ENCODE measurements at regions not wholly inside any gene's neighbourhood (a gene's known extent, or its start where the extent isn't known, plus 50 kb on each side); places are given as distances from the start of the nearest gene placed in this dataset.
"Not testable (repeated sequence)": the region's sequence is repeated elsewhere in the genome, so short reads cannot be mapped to it uniquely, and the experiment has no call there.

DNA sequence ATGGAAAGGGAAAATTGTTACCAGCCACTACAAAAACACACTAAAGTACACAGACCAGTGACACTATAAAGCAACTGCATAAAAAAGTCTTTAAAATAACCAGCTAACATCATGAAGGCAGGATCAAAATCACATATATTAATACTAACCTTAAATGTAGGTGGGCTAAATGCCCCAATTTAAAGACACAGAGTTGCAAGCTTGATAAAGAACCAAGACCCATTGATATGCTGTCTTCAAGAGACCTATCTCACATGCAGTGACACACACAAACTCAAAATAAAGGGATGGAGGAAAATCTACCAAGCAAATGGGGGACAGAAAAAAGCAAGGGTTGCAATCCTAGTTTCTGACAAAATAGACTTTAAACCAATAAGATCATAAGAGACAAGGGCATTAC is 246.3 kb downstream of the SEC16B start:
- DNase-seq (ENCODE audit: low read depth), result no peak

DNA sequence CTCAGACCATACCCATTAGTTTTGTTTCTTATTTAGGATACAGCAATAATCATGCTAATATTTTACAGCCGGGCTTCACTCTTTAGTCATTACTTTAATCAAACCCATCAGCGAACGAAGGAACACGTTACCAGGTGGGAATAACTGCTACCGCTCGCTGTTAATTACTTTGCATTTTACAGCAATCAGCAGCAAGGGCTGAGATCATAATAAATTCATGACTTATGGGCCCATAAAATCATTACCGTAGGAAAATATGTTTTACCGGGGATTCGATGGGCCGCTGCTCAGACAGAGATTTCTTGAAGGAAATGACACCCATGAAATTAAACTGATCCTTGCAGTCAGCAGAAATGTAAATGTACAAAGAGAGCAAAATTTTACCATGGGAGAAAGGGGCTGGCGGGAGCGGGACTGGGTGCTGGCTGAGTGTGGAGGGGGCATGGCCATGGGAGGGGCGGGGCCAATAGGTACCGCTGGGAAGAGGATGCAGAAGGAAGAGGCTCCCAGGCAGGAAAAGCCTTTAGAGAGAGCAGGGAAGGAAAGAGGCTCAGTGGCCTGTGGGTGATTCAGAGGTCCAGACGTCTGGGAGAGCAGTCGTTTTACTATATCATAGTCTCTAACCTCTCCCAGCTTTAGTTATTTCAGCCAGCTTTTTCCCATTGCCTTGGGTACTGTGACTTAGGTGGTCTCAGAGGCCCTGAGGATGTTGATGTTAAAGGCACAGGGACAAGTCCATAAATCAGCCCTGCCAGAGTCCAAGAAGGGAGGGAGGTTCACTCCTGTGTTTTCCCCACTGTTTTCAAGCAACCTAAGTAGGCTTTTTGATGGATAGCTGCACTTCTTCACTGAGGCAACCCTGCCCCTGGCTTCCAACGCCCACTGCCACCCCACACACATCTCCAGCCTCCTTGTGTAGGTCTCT is 258.9 kb downstream of the SEC16B start:
- no peak for DNase-seq (ENCODE audit: low read depth)

DNA sequence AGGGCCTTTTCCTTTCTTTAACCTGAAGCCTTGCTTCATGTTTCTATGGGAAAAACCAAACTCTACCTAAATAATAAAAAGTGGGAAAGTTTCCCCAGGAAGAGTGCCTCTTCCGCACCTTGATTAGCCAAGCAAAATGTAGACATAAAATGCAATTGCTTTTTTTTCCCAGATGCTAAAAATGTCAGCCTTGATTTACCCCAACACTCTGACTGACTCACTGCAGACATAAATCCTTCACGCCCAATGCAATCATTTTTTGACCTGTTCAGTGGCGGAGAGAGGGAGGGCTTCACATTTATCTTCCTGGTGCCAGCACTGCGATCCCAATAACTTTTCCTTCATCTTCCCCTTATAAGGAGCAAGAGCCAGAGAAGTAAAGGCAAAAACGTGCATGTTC is 261.5 kb downstream of the SEC16B start:
- DNase-seq (ENCODE audit: low read depth), result no peak

DNA sequence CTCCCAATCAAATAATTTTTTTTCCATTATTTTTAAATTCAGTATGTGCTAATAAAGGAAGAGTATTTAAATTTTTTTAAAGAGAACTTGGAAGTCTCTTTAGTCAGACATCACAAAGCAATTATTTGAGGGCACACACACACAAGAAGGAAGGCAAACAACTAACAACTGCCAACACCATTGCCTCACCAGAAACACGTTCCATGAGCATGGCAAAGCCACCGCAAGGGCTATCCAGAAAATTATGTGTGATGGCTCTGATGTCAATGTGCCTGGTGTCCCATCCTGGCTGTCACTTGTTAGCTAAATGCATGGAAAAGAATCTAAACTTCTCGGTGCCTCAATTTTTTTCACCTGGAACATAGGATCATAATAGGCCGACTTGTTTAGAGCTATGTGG is 262.9 kb downstream of the SEC16B start:
- DNase-seq (ENCODE audit: low read depth), result no peak

DNA sequence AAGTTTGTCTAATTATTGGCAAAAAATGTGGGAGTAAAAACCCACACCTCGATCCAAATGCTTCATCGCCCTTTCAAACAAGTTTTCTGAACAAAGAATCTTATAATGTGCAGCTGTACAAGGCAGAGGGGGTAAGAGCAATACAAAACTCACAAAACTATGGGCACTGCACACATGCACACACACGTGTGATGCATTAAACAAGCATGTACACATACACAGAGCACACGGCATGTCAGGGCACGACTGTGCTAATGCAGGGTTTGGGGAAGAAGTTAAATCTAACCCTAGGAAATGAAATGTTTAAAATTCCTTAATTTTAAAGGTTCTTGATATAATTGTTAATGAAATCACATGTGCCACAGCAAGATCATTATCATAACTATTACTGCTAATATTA is 264.0 kb downstream of the SEC16B start:
- DNase-seq (ENCODE audit: low read depth), result no peak

DNA sequence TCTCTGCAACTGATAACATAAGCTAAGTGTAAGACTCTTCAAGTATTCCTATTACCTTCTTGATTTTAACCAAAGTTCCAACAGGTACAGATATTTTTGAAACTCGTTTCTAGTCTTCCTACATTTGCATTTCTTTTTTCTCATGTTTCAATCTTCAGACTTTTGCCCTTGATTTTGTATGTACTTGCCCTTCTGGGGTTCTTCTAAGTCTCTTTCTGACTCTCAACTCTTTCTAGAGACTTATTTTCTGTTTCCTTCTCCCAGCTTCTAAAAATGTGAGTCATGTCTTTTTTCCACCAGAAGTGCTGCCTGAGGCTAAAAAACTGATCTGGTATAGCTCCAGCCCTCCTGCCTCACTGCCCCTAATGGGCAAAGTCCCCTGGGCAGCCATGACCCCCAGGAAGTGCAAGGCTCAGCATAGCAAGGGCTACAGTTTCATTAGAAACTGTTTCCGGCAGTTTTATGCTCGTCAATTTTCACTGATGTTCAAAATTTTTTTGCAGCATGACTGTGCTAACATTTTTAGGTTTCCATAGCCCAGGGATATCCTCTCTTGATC is 265.9 kb downstream of the SEC16B start:
- DNase-seq (ENCODE audit: low read depth), result no peak

DNA sequence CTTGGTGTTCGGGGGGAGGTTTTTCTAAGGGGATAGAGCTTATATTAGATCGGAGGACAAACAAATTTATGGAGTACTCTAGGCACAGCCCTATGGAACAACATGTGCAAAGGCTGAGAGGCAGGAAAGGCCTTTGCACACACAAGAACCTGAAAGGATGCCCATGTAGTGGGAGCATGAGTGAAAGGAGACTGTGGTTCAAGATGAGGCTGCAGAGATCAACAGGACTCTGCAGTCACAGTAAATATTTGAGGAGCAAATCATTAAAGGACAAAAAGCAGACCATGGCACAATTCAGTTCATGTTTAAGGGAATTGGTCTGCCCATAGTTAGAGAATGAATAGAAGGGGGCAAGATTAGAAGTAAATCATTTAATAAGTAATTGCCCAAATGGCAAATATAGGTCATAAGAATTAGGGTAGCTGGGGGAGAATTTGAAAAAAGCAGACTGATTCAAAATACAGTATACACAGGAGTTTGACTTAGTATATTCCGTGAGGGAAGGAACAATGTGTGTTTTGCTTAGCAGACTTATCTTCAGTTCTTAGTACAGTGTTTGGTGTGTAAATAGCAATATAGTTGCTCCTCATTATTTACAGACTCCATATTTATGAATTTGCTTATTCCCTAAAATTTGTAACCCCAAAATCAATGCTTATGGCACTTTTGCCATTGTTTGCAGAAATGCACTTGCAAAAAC is 268.1 kb downstream of the SEC16B start:
- no peak for DNase-seq (ENCODE audit: low read depth)

DNA sequence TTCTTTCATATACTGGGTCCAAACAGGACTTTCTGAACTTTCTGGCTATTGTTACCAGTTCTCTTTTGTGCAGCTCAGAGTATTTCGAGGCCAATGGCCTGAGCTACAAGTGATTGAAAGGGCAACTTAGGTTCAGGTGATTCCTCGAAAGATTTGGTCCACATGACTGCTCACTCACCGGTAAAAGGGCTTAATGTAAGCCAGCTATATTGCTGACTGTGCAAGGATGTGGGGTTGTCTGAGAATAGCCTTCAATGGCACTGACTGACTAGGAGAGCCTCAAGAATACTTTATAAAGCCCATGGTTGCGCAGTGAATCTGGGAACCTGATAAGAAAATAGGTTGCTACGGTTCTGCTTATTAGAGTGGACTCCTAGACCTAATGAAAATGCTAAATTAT is 269.0 kb downstream of the SEC16B start:
- no peak for DNase-seq (ENCODE audit: low read depth)

DNA sequence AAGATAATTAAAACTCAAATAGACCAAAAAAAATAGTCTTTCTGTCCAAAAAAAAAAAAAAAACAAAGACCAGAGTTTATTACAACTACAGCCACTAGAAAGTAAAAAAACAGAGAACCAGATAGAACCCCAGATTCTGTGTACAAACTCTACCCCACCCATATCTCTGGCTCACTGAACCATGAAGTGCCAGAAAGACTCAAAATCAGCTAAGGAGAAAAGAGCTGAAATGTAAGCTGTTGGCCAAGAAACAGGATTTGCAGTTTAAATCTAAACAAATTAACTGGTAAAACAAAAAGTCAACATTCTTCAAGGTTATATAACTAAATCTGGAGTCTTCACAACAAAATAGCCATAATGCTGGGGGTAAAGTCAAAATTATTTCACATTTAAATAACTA is 278.9 kb downstream of the SEC16B start:
- no peak for DNase-seq (ENCODE audit: low read depth)

DNA sequence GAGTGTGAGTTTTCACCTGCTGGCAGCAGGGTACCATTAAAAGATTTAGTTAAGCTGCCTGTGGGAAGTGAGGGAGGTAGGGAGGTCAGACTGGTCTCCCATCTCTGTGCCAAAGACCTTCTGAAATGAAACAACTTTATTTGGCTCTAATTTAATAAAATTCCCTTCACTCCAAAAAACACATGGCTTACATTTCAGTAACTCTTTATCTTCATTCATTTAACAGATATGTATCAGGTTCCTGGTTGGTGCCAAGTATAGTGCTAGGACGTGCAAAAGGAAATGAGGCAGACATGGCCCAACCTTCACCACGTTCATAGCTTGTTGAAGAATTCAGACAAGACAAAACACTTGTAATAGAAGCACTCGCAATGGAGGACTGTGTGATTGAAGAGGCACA is 282.3 kb downstream of the SEC16B start:
- no peak for DNase-seq (ENCODE audit: low read depth)

DNA sequence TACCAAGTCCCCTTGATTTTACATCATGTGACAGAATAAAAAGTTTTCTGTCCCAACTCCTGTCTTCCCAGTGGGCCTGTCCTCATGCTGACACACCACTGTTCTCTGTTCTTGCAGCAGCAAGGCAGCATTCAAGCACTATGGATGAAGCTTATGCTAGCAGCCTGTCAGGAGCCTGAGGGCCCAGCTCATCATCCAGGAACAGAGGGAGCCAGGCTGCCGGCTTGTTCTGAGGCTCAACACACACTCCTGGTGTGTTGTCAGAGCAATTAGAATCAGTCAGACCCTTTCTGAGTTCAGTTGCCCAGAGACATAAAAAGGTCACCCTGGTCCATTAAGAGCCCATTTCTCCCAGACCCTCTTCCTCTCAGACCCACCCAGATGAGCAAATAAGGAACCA is 282.9 kb downstream of the SEC16B start:
- no peak for DNase-seq (ENCODE audit: low read depth)

DNA sequence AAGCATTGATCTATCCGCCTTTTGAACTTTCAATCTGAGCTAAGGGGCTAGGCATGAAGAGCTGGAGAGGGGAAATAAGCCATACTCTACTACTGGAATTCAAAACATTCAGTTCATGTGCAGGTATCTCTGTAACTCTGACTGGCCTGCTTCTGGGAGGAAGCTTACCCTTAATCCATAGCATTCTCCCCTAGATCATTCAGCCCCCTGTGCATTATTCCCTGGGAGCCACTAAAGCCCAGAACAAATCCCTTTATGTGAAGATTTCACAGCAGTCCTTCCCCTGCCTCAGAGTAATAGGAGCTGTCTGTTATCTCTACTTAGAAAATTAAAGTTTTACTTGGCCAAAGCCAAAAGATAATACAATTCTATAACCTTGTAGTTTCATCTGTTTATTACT is 300.7 kb downstream of the SEC16B start:
- DNase-seq (ENCODE audit: low read depth), result no peak

DNA sequence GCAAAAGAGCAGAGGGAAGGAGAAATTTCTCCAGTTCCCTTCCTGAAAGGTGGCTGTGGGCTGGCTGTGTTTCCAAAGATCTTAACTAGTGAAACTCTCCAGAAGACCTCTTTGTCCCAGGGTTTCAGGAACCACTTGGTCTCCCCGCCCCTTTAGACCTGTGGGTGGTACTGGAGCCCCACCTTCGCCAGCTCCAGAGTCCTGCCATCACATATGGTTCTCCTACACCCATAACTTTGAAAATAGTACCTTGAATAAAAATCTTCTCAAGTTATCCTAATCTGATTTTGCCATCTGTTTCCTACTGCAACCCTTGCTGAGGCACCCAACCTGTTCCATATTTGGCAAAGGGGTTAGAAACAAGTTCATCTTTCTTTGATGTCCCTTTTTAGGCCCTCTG is 303.9 kb downstream of the SEC16B start:
- DNase-seq (ENCODE audit: low read depth), result no peak

DNA sequence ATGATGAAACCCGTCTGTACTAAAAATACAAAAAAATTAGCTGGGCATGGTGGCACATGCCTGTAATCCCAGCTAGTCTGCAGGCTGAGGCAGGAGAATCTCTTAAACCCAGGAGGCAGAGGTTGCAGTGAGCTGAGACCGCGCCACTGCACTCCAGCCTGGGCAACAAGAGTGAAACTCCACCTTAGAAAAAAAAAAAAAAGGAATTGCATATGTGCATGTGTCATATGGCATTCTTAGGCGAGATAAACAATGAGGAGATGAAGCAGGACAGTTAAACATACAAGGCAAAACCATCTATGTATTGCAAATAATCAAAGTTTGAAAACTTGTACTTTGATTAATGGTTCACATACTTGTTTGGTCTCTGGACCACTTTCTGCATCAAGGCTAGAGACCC is 305.1 kb downstream of the SEC16B start:
- not testable (repeated sequence) for DNase-seq (ENCODE audit: low read depth)

DNA sequence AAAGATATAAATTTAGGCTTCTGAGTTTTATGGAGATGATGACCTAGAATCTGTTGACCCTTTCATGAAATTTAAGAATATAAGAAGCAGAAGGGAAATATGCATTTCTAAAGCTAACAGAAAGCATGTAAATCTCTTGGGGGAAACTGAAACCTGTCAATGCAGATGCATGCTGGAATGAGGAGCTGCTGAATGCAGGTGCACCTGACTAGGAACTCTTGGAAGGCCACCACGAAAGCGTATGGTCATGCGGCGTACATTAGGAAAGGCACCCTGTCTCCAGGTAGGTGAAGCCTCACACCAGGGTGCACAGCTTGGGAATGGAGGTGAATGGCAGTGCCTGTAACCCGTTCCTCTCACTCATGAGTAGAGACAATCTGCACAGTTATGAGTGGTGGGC is 309.7 kb downstream of the SEC16B start:
- no peak for DNase-seq (ENCODE audit: low read depth)

DNA sequence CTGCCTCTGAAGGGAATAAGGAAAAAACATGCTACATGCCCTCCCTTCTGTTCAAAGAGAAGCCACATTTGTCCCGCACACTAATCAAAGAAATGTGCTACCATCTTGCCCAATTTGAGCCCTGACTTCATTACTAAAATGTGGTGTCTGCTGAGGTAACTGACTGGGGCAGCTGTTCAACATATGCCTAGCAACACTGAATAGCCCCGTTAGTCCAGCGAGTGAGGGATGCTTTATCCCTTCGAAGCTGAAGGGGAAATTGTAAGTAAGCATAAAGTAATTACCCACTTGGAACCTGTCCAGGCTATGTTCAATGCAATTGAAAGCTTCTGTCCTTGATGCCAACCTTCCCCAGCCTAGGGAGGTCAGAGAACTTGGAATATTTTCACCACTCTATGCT is 310.6 kb downstream of the SEC16B start:
- DNase-seq (ENCODE audit: low read depth), result no peak

DNA sequence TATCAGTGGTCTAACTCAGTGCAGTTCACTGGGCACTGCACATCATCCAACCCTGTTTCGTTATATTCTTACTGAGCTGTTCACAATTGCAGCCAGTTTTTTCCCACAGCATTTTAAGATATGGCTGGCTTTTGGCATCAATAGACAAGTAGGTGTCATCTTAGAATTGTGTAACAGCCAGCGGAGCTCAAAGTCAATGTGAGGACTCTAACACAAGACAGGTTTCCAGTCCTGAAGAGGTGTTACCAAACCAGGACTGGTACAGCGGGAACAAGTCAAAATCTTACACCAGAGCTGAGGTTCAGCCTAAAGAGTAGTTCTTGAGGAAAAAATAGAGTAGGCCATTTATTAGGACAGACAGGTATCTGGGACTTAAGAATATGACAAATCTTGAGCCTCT is 313.3 kb downstream of the SEC16B start:
- no peak for DNase-seq (ENCODE audit: low read depth)

DNA sequence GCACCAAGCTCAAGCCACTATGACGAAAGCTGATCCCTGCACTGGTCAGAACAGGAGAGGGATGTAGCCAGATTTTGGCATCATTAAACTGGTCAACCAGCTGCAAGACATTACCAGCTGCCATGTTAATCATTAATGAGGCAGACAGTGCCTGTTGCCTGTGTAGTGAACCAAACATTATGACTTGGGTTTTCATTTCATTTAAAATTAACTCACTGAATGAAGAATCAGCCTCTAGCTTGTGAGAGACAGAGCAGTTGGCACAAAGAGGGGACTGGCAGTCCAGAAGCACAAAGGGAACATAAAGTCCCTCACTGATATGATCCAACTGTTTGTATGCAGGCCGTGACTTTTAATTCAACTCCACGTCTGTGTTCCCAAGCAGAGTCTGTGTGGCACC is 318.9 kb downstream of the SEC16B start:
- no peak for DNase-seq (ENCODE audit: low read depth)

DNA sequence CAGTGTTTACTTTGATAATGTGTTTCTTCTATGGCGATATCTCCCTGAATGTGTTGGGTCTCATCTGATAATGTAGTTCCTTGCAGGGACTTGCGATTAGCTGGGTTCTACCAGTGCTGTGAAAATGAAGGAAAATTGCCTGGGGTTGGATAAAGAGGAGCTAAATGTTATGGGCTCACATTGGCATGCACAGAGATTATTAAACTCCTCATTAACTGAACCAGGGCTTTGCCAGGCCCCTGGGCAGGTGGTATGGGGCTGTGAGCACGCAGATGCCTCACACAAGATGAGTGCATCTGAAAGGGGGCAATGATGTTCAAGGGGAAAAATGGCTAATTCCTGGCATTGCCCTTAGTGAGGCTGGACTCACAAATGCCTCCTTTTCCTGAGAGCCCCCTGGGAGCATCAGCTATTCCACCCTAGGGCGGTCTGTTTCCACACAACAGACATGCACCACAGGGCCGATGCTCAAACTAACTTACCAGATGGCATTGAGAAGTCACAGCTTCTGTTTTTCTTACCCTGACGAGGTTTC is 321.1 kb downstream of the SEC16B start:
- no peak for DNase-seq (ENCODE audit: low read depth)

DNA sequence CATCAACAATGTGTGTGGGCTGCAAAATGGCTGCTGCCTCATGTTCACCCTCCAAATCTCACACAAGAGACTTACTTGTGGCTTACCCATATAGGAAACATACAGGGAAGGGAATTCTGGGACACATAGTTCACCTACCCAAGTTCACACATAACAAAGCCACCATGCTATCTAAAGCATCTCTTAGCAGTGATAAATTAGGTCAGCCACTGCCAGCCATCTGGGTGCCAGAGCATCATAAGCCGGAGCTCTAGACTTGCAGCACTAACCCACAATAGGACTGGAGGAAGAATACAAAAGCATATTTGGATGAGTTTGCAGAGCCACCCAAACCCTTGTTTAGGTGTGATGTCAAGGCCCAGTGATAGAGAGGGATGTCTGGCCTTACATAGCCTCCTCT is 321.7 kb downstream of the SEC16B start:
- no peak for DNase-seq (ENCODE audit: low read depth)

DNA sequence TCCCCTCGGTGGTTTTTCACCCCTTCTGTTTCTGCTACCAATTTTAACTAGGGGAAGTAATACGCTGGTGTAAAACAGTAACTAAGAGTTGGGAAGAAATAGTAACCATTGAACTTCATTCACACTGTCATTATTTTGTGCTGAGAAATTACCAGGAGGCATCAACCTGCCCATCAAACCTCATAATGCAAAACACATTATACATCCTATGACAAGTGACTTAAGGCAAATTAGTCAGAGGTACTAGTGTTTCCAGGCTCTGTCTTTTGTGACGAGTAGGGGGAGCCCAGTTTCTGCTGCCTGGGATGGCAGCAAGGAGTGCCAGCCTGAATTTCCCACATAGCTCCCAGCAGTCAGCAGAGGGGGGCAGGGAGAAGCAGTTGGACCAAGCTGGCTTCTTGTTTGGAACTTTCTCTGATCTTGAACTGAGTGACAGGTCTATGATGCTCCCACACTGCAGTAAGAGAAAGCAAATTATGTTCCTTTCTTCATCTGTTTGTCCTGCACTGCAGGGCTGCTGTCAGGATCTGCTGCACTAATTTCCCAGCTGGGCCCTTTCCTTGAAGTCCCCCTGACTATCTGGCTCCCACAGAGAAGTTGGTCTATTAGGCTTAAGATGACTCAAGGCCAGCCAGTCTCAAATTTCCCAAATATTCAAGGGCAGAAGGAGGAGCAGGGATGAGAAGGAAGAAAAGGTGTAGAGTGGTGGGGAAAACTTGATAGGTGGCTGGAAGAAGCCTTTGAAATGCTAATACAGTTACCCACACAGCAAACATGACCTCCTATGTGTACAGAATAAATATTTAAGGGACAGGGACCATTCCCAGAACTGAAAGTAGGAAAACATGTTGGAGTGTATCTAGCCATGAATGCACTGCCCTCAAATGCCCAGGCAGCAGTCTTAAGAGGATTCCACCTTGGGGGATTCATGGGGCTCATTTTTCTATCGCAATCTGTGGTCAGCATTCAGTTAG is 322.8 kb downstream of the SEC16B start:
- DNase-seq (ENCODE audit: low read depth), result no peak
